ENCODE measurements at regions not wholly inside any gene's neighbourhood (a gene's known extent, or its start where the extent isn't known, plus 50 kb on each side); places are given as distances from the start of the nearest gene placed in this dataset.

DNA sequence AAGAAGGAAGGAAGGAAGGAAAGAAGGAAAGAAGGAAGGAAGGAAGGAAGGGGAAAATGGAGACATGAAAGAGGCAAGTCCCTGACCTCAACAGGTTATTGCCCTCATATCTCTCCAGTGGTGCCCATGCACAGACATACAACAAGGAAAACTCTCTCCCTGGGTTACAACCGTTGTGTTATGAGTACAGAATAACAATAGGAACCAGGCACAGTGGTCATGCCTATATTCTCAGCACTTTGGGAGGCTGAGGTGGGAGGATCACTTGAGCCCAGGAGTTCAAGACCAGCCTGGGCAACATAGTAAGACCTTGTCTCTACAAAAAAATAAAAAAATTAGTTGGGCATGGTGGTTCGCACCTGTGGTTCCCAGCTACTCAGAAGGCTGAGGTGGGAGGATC lies 139.4 kb upstream of the HMGA2 start:
- 76 to 96% methylated on average over 2 of the region's 2 CpGs for WGBS, 2 donors
- no peak overlapping the region for H3K4me3 ChIP-seq
- H3K27me3 ChIP-seq, result peaks cover 0 to 2% (median 0%) of the 10 kb centered on the region in 4 donors
- no peaks in the 10 kb centered on the region for H3K9me3 ChIP-seq
- H3K36me3 ChIP-seq, result no peaks in the 10 kb centered on the region
- no peaks in the 10 kb centered on the region for H3K4me1 ChIP-seq
- TF ChIP-seq, protein P1, sequence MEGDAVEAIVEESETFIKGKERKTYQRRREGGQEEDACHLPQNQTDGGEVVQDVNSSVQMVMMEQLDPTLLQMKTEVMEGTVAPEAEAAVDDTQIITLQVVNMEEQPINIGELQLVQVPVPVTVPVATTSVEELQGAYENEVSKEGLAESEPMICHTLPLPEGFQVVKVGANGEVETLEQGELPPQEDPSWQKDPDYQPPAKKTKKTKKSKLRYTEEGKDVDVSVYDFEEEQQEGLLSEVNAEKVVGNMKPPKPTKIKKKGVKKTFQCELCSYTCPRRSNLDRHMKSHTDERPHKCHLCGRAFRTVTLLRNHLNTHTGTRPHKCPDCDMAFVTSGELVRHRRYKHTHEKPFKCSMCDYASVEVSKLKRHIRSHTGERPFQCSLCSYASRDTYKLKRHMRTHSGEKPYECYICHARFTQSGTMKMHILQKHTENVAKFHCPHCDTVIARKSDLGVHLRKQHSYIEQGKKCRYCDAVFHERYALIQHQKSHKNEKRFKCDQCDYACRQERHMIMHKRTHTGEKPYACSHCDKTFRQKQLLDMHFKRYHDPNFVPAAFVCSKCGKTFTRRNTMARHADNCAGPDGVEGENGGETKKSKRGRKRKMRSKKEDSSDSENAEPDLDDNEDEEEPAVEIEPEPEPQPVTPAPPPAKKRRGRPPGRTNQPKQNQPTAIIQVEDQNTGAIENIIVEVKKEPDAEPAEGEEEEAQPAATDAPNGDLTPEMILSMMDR (IDR thresholded peaks at IDR 0.05), result no peak
- no peak for TF ChIP-seq POLR2A (IDR thresholded peaks at IDR 0.05)
- no peak overlapping the region for H3K27ac ChIP-seq
- intact Hi-C loops (cut with DNase I), result no loop called here
- no peak for DNase-seq

DNA sequence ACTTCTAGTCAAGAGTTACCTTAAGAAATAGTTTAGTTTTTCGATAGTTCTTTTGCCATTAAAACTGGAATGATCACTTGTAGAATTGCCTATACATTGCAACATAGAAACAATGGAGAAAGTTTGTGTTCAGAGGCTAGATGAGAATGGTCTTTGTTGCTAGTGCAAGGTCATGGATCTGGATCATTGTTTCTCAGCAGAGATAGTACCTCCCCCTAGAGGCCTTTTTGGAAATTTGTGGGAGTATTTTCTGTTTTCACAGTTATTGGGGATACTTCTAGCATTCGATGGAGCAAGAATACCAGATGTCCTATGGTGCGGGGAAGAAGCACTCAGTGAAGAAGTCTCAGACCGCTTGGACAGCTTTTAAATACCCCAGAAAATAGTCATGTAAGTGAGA lies 138.8 kb upstream of the HMGA2 start:
- Histone ChIP-seq H3K36me3 (no peaks in the 10 kb centered on the region), H3K9me3 (no peaks in the 10 kb centered on the region), H3K4me1 (no peaks in the 10 kb centered on the region), H3K27me3 (peaks cover 0 to 2% (median 0%) of the 10 kb centered on the region in 4 donors), H3K4me3 (no peak overlapping the region), H3K27ac (no peak overlapping the region)
- TF ChIP-seq POLR2A (IDR thresholded peaks at IDR 0.05), result no peak
- TF ChIP-seq, protein P1 (IDR thresholded peaks at IDR 0.05), result peak in 5 of 6 experiments; percentile 16 to 61 (median 42)
- no peak for DNase-seq
- intact Hi-C loops (cut with DNase I), result no loop called here
- 63 to 67% methylated on average over 4 of the region's 4 CpGs for WGBS, 2 donors

DNA sequence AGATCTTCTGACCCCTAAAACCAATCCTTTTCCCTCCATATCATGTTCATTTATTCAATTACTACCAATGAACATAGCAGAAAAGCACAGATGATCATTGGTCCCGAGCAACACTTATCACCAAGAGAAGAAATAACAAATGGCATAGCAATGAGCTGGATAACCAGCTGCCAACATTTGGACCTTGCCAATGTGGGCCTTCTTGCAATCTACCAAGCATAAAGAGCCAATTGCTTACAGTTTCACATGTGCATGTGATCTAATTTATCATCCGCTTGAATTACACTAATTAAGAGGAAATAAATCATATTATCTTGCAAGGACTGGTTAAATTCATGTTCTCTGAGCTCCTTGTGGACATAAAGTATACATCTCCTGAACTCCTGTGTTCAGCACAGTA lies 134.8 kb upstream of the HMGA2 start:
- no peaks in the 10 kb centered on the region for H3K36me3 ChIP-seq
- no peak overlapping the region for H3K27ac ChIP-seq
- intact Hi-C loops (cut with DNase I), result no loop called here
- DNase-seq, result no peak
- peaks cover 0 to 2% (median 0%) of the 10 kb centered on the region in 4 donors for H3K27me3 ChIP-seq
- TF ChIP-seq, protein P1 (IDR thresholded peaks at IDR 0.05), result no peak
- TF ChIP-seq POLR2A (IDR thresholded peaks at IDR 0.05), result no peak
- WGBS, 2 donors, result 88% methylated on average over 2 of the region's 2 CpGs
- no peaks in the 10 kb centered on the region for H3K4me1 ChIP-seq
- no peaks in the 10 kb centered on the region for H3K9me3 ChIP-seq
- no peak overlapping the region for H3K4me3 ChIP-seq

DNA sequence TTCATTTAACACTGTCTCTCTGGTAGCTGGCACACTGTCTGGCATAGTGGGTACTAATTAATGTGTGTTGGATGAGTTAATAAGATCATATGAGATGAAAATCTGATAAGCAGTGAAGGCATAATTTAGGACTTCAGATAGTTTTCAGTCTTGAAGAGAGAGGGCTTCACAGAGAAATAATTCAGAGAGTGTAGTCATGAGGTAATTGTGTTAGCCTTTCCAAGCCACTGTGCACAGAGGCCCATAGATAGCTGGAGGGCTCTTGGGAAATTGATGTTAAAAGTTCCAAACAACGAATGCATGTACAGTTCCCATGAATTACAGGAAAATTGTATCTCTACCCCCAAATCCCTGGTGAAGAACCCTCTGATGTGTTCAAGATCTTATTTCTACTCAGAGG lies 133.8 kb upstream of the HMGA2 start:
- no peak overlapping the region for H3K27ac ChIP-seq
- H3K36me3 ChIP-seq, result no peaks in the 10 kb centered on the region
- DNase-seq, result no peak
- H3K27me3 ChIP-seq, result no peaks in the 10 kb centered on the region
- H3K4me1 ChIP-seq, result peaks cover 0 to 4% (median 3%) of the 10 kb centered on the region in 3 donors
- TF ChIP-seq POLR2A (IDR thresholded peaks at IDR 0.05), result no peak
- TF ChIP-seq, protein P1 (IDR thresholded peaks at IDR 0.05), result no peak
- H3K4me3 ChIP-seq, result no peak overlapping the region
- no peaks in the 10 kb centered on the region for H3K9me3 ChIP-seq
- intact Hi-C loops (cut with DNase I), result loop anchor here (10.0 kb wide), 1 partner anchor 136 kb away; no protein-coding TSS in a partner anchor
- 58 to 81% methylated on average over 1 of the region's 1 CpG for WGBS, 2 donors

DNA sequence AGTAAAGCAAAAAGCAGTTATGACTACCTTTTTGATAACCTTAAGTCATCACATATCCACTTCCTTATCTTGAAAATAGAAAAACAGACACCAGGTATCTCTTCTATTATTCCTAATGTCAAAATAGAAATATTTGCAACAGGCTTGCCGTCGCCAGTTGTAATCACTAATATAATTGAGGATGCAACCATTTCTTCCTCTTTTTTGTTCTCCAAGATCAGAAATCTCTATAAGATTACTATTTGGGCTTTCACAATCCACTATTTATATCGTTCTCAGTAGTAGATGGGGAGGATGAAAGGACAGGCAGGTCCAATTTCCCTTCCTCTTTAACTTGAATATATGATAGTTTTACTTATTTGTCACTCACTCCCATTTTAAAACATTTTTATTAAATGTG lies 130.2 kb upstream of the HMGA2 start:
- intact Hi-C loops (cut with DNase I), result loop anchor here (10.0 kb wide), 1 partner anchor 139 kb away; no protein-coding TSS in a partner anchor
- WGBS, 2 donors, result 73 to 75% methylated on average over 3 of the region's 3 CpGs
- H3K4me1 ChIP-seq, result peaks cover 0 to 7% (median 5%) of the 10 kb centered on the region in 3 donors
- no peaks in the 10 kb centered on the region for H3K36me3 ChIP-seq
- H3K4me3 ChIP-seq, result no peak overlapping the region
- H3K27me3 ChIP-seq, result no peaks in the 10 kb centered on the region
- no peak for TF ChIP-seq POLR2A (IDR thresholded peaks at IDR 0.05)
- TF ChIP-seq, protein P1 (IDR thresholded peaks at IDR 0.05), result no peak
- H3K27ac ChIP-seq, result no peak overlapping the region
- H3K9me3 ChIP-seq, result no peaks in the 10 kb centered on the region
- no peak for DNase-seq
